WERI-Rb-1 (cell line): ENCODE measurements at regions not wholly inside any gene's neighbourhood (a gene's known extent, or its start where the extent isn't known, plus 50 kb on each side); places are given as distances from the start of the nearest gene placed in this dataset.

Experiments
- DNase-seq: peaks from one replicate; pipeline ENCODE4 v3.0.0-alpha.2; 2020
- H3K27ac ChIP-seq: fragments of 250-450 bp; sonication (Bioruptor Pico); 2 replicates; pipeline ENCODE4 v1.5.1; 2020; ENCODE audit warnings: mild to moderate bottlenecking, moderate library complexity
- H3K27me3 ChIP-seq: fragments of 250-450 bp; sonication (Bioruptor Pico); 2 replicates; pipeline ENCODE4 v1.5.1; 2021; ENCODE audit warnings: mild to moderate bottlenecking, low read depth, moderate library complexity; ENCODE audit not compliant: insufficient read depth, severe bottlenecking
- H3K36me3 ChIP-seq: fragments of 250-450 bp; sonication (Bioruptor Pico); 2 replicates; pipeline ENCODE4 v1.5.1; 2020; ENCODE audit warnings: mild to moderate bottlenecking, moderate library complexity
- H3K4me3 ChIP-seq: 2 replicates; pipeline ENCODE4 v1.5.1; 2011; ENCODE audit warnings: low read depth, mild to moderate bottlenecking, control low read depth, low read length
- H3K9me3 ChIP-seq: fragments of 250-450 bp; sonication (Bioruptor Pico); 2 replicates; pipeline ENCODE4 v1.5.1; 2021; ENCODE audit warnings: mild to moderate bottlenecking, moderate library complexity; ENCODE audit not compliant: severe bottlenecking
- TF ChIP-seq, protein P1 (sequence below): IDR thresholded peaks from 2 replicates; pipeline ENCODE4 v1.5.1; 2011; ENCODE audit warnings: low read depth, mild to moderate bottlenecking, control low read depth, inconsistent platforms, low read length

DNA sequence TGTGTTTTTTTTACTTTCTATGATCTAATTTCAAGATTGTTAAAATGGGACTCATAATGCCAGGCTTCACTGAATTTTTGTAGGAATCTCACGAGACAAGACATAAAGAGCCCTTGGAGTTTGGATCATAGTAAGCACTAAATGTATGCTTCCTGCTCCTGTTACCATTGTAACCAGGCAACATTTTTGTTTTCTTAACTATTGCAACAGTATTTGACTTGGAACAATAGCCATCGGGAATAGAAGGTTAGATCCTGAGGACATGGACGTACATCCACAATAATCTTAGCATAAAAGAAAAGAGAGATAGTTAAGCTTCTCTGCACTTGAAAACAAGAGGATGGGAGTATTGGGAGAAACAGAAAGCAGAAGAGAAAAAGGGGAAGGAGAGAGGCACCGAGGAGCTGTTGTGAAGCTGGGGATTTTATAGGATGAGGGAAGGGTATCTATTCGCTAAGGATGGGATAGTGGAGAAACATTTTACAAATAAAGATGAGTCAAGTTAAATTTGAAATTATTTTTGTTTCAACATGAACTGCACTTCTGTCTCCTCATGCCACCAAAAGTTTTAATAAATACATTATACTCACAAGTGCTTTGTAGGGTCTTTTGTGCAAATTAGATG lies 131.4 kb downstream of the TMCO5A start:
- H3K36me3 ChIP-seq: no peaks in the 10 kb centered on the region
- no peak for DNase-seq
- H3K27me3 ChIP-seq: peaks cover 7% of the 10 kb centered on the region
- no peaks in the 10 kb centered on the region for H3K9me3 ChIP-seq
- H3K4me3 ChIP-seq: no peak overlapping the region
- no peak overlapping the region for H3K27ac ChIP-seq
- TF ChIP-seq, protein P1, sequence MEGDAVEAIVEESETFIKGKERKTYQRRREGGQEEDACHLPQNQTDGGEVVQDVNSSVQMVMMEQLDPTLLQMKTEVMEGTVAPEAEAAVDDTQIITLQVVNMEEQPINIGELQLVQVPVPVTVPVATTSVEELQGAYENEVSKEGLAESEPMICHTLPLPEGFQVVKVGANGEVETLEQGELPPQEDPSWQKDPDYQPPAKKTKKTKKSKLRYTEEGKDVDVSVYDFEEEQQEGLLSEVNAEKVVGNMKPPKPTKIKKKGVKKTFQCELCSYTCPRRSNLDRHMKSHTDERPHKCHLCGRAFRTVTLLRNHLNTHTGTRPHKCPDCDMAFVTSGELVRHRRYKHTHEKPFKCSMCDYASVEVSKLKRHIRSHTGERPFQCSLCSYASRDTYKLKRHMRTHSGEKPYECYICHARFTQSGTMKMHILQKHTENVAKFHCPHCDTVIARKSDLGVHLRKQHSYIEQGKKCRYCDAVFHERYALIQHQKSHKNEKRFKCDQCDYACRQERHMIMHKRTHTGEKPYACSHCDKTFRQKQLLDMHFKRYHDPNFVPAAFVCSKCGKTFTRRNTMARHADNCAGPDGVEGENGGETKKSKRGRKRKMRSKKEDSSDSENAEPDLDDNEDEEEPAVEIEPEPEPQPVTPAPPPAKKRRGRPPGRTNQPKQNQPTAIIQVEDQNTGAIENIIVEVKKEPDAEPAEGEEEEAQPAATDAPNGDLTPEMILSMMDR: no peak

DNA sequence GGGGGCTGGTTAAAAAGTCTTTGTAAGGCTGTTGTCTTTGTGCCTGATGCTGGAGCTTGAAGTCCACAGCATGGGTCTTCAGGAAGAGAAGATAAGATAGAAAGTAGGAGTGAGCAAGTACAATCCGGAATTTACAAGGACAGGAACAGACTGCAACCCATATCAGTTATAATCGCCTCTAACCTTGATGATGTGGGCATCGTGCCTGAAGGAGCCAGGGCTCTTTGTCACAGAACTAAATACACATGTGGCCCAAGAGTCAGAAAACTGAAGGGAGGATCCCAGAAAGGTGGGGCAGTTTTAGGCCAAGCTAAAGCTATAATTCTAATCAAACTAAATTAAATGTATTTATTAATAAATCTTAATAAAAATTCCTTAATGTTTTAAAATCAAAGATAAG lies 132.2 kb downstream of the TMCO5A start:
- H3K27me3 ChIP-seq: peaks cover 11% of the 10 kb centered on the region
- no peak overlapping the region for H3K27ac ChIP-seq
- H3K36me3 ChIP-seq: no peaks in the 10 kb centered on the region
- TF ChIP-seq, protein P1: no peak
- no peaks in the 10 kb centered on the region for H3K9me3 ChIP-seq
- no peak overlapping the region for H3K4me3 ChIP-seq
- no peak for DNase-seq

DNA sequence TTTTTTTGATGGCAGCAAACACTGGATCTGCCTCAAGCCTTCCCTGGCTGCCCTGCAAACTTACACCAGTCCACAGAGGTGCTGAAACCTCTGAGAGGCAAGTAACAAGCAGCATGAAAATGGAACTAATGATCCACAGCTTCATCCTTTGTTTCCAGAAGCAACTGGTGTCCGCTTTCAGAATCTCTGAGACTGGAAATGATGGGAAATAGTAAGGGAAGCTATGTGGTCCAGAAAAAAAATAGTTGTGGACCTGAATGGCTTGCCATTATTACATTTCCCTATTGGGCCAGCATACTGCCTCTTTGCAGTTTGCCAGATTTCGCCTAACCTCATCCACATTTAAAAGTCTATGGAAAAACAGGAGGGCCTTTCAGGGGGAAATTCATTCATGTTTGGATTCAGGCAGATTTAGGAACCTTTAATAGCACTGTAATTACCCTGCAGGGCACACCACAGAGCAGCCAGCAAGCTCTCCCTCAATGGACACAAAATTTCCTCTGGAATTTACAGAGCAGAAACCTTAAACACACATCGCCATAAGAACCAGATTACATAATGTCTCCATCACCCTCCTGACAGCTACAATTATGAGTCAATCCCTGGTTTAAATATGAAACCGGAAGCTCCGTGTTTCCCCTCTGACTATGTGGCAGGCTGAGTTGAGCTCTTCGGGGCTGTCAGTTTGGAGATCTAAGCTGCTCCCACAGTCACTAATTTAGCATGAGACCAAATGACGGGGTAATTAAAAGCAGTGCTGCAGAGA lies 134.4 kb downstream of the TMCO5A start:
- Histone ChIP-seq H3K4me3 (no peak overlapping the region), H3K27ac (no peak overlapping the region)
- DNase-seq: no peak

DNA sequence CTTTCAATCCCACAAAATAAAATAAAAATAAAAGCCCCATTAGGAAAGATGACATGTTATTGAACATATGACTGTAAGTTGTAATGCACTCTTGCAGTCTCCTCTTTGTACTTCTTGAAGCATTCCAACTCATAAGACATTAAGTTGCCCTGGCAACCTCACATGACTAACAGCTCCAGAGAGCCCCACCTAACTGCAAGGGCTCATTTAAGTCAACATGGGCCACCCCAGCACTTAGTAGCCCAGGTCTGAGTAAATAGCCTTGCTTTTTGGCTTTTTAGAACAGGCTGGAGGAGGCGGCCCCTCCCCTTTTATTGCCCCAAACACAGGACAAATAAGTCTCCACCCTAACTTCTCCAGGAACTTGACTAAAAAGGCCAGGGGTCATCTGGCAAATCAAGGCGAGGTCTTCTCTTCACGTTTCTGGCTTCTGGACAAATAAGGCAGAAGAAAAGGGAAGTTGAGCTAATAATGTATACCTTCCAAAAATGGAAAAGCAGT lies 135.1 kb downstream of the TMCO5A start:
- Histone ChIP-seq H3K4me3 (no peak overlapping the region), H3K27me3 (peaks cover 34% of the 10 kb centered on the region)
- DNase-seq: no peak

More for the DNA sequence above, 134.4 kb downstream of the TMCO5A start:
- TF ChIP-seq, protein P1: no peak
- H3K36me3 ChIP-seq: no peaks in the 10 kb centered on the region
- H3K9me3 ChIP-seq: no peaks in the 10 kb centered on the region
- peaks cover 29% of the 10 kb centered on the region for H3K27me3 ChIP-seq

DNA sequence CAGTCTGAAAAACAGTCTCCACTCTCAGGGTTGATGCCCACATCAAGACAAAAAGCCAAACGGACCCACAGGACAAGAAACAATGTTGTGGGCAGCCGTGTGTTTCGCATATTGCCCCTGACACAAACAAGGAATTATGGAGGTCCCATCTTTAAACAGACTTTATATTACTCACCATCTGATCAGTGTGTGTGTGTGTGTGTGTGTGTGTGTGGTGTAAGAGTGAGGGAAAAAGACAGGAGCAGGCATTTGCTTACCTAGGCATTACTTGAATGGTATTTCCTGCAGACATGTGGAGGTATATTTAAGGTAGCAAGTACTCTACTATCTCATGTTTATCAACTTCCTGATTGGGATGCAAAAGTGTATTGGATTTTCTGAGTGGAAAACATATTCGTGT lies 136.3 kb downstream of the TMCO5A start:
- Histone ChIP-seq H3K36me3 (no peaks in the 10 kb centered on the region), H3K27me3 (peaks cover 36% of the 10 kb centered on the region), H3K27ac (no peak overlapping the region), H3K4me3 (no peak overlapping the region), H3K9me3 (no peaks in the 10 kb centered on the region)
- DNase-seq: no peak
- TF ChIP-seq, protein P1: no peak

More for the DNA sequence above, 135.1 kb downstream of the TMCO5A start:
- H3K9me3 ChIP-seq: no peaks in the 10 kb centered on the region
- no peaks in the 10 kb centered on the region for H3K36me3 ChIP-seq
- TF ChIP-seq, protein P1: no peak
- H3K27ac ChIP-seq: no peak overlapping the region
